H1 (cell line): ENCODE measurements at regions not wholly inside any gene's neighbourhood (a gene's known extent, or its start where the extent isn't known, plus 50 kb on each side); places are given as distances from the start of the nearest gene placed in this dataset.

ENCODE experiments used
- CTCF ChIA-PET: fragments of 300-600 bp; sonication (Branson Sonifier 250); formaldehyde crosslinking; loops from one replicate; lab custom pipeline; 2021; ENCODE audit not compliant: partially characterized antibody; lab: Charles Lee
- POLR2A ChIA-PET: fragments of 300-600 bp; sonication (Branson Sonifier 250); formaldehyde crosslinking; loops from one replicate; lab custom pipeline; 2021; ENCODE audit warnings: inconsistent platforms; ENCODE audit not compliant: partially characterized antibody; lab: Charles Lee
- DNase-seq, 2 experiments: peaks; one replicate each; pipeline versions ENCODE4 v3.0.0 to v3.0.0-alpha.2; 2010 to 2022; ENCODE audit warnings: low spot score in 2 of 2, low read depth in 1 of 2, mixed read lengths in 1 of 2
- FAIRE-seq: peaks from 2 replicates; lab custom pipeline; 2011; peaks lifted over from hg19 to GRCh38; lab: Jason Lieb, UNC
- H2AFZ ChIP-seq: 2 replicates; pipeline ENCODE4 v1.8.1; 2012; ENCODE audit warnings: low read length, inconsistent platforms
- H2AK5ac ChIP-seq: 2 replicates; pipeline ENCODE4 v1.6.1; 2013; ENCODE audit warnings: low read depth, low read length
- H2BK120ac ChIP-seq: replicated peaks from 2 replicates; pipeline ENCODE3; 2013; ENCODE audit warnings: low read depth, low read length, inconsistent platforms
- H2BK12ac ChIP-seq: 2 replicates; pipeline ENCODE4 v1.6.1; 2013; ENCODE audit warnings: low read depth, low read length
- H2BK15ac ChIP-seq: 2 replicates; pipeline ENCODE4 v1.6.1; 2013; ENCODE audit warnings: low read length
- H2BK20ac ChIP-seq: 2 replicates; pipeline ENCODE4 v1.6.1; 2013; ENCODE audit warnings: low read length
- H2BK5ac ChIP-seq: 2 replicates; pipeline ENCODE4 v1.6.1; 2013; ENCODE audit warnings: low read depth, low read length
- H3K14ac ChIP-seq: 2 replicates; pipeline ENCODE4 v1.6.1; 2013; ENCODE audit warnings: inconsistent platforms; ENCODE audit not compliant: insufficient read length
- H3K18ac ChIP-seq: 2 replicates; pipeline ENCODE4 v1.6.1; 2013; ENCODE audit warnings: low read length; ENCODE audit errors: extremely low read depth
- H3K23ac ChIP-seq: 2 replicates; pipeline ENCODE4 v1.6.1; 2013; ENCODE audit warnings: inconsistent platforms; ENCODE audit not compliant: insufficient read length
- H3K23me2 ChIP-seq: 2 replicates; pipeline ENCODE4 v1.6.1; 2013; ENCODE audit warnings: low read depth, low read length
- H3K27ac ChIP-seq: 2 replicates; pipeline ENCODE4 v1.6.1; 2011; ENCODE audit warnings: low read depth, low read length, inconsistent platforms
- H3K27me3 ChIP-seq, 4 experiments: replicated peaks in 1 of 4; 1 replicate in 1 of 4; 2 replicates in 3 of 4; pipeline versions ENCODE4 v1.6.1 to v1.8.1; 2011 to 2013; ENCODE audit warnings: low read length in 3 of 4, mild to moderate bottlenecking in 3 of 4, inconsistent platforms in 2 of 4, mixed read lengths in 2 of 4, moderate library complexity in 1 of 4; ENCODE audit not compliant: control insufficient read depth in 3 of 4, insufficient read depth in 3 of 4; ENCODE audit errors: extremely low read depth in 1 of 4
- H3K36me3 ChIP-seq, 4 experiments: 2 replicates each; pipeline versions ENCODE4 v1.6.1 to v1.8.1; 2011 to 2013; ENCODE audit warnings: mild to moderate bottlenecking in 4 of 4, low read length in 3 of 4, moderate library complexity in 2 of 4, control low read depth in 1 of 4, inconsistent platforms in 1 of 4; ENCODE audit not compliant: insufficient read depth in 4 of 4, control insufficient read depth in 2 of 4
- H3K4ac ChIP-seq: replicated peaks from 2 replicates; pipeline ENCODE3; 2013; ENCODE audit warnings: low read length, low read depth, mixed read lengths, inconsistent platforms; ENCODE audit not compliant: insufficient read length
- H3K4me1 ChIP-seq, 4 experiments: replicated peaks in 1 of 4; 1 replicate in 1 of 4; 2 replicates in 3 of 4; pipeline versions ENCODE4 v1.6.1 to v1.8.1; 2011 to 2013; ENCODE audit warnings: low read length in 3 of 4, inconsistent platforms in 2 of 4, mixed read lengths in 1 of 4; ENCODE audit not compliant: insufficient read depth in 4 of 4, control insufficient read depth in 3 of 4
- H3K4me2 ChIP-seq, 2 experiments: 2 replicates each; pipeline versions ENCODE4 v1.6.1 to v1.8.1; 2011 to 2013; ENCODE audit warnings: low read depth in 2 of 2, low read length in 2 of 2, control low read depth in 1 of 2, inconsistent platforms in 1 of 2, mild to moderate bottlenecking in 1 of 2; ENCODE audit not compliant: insufficient read depth in 1 of 2
- H3K4me3 ChIP-seq, 4 experiments: fragments of 200-600, 300-600 bp in 1 of 4; sonication (generic), shearing (Covaris generic), sonication (Bioruptor Twin) in 1 of 4; 2 replicates each; pipeline versions ENCODE4 v1.5.1 to v1.8.1; 2011 to 2016; ENCODE audit warnings: low read length in 4 of 4, low read depth in 3 of 4, control low read depth in 2 of 4, inconsistent platforms in 2 of 4, mild to moderate bottlenecking in 2 of 4, mixed read lengths in 1 of 4, moderate library complexity in 1 of 4; ENCODE audit not compliant: insufficient read depth in 2 of 4; ENCODE audit errors: extremely low read depth in 1 of 4
- H3K56ac ChIP-seq: replicated peaks from 2 replicates; pipeline ENCODE3; 2013; ENCODE audit warnings: low read depth, mild to moderate bottlenecking, mixed read lengths, low read length, inconsistent platforms; ENCODE audit not compliant: insufficient read length
- H3K79me1 ChIP-seq: 2 replicates; pipeline ENCODE4 v1.6.1; 2013; ENCODE audit warnings: low read depth, low read length, control low read depth
- H3K79me2 ChIP-seq, 2 experiments: 2 replicates each; pipeline versions ENCODE4 v1.6.1 to v1.8.1; 2012 to 2013; ENCODE audit warnings: low read length in 2 of 2, mild to moderate bottlenecking in 2 of 2, inconsistent platforms in 1 of 2; ENCODE audit not compliant: insufficient read depth in 2 of 2, control insufficient read depth in 1 of 2
- H3K9ac ChIP-seq, 4 experiments: replicated peaks in 1 of 4; 1 replicate in 1 of 4; 2 replicates in 3 of 4; pipeline versions ENCODE4 v1.6.1 to v1.8.1; 2011 to 2013; ENCODE audit warnings: low read depth in 3 of 4, low read length in 3 of 4, control low read depth in 2 of 4, mild to moderate bottlenecking in 2 of 4, moderate library complexity in 2 of 4, inconsistent platforms in 1 of 4; ENCODE audit errors: extremely low read depth in 1 of 4
- H3K9me3 ChIP-seq, 2 experiments: 2 replicates each; pipeline versions ENCODE4 v1.6.1 to v1.8.1; 2012 to 2013; ENCODE audit warnings: mild to moderate bottlenecking in 2 of 2, moderate library complexity in 2 of 2, control low read depth in 1 of 2, inconsistent platforms in 1 of 2, low read depth in 1 of 2, low read length in 1 of 2, mixed read lengths in 1 of 2; ENCODE audit not compliant: insufficient read depth in 2 of 2
- H4K20me1 ChIP-seq, 2 experiments: replicated peaks in 1 of 2; 2 replicates each; pipeline versions ENCODE3 to v1.8.1; 2011 to 2013; ENCODE audit warnings: inconsistent platforms in 2 of 2, low read length in 2 of 2, mild to moderate bottlenecking in 1 of 2; ENCODE audit not compliant: insufficient read depth in 2 of 2, control insufficient read depth in 1 of 2
- H4K5ac ChIP-seq: 2 replicates; pipeline ENCODE4 v1.6.1; 2013; ENCODE audit warnings: low read length, low read depth, mixed read lengths, inconsistent platforms; ENCODE audit not compliant: insufficient read length
- H4K8ac ChIP-seq: 2 replicates; pipeline ENCODE4 v1.8.0; 2013; ENCODE audit warnings: mild to moderate bottlenecking, moderate library complexity, low read length, inconsistent platforms; ENCODE audit not compliant: insufficient read depth; ENCODE audit errors: extremely low read depth
- H4K91ac ChIP-seq: replicated peaks from 2 replicates; pipeline ENCODE3; 2013; ENCODE audit warnings: low read length, mixed read lengths, inconsistent platforms; ENCODE audit not compliant: insufficient read length
- ATF2 ChIP-seq: IDR thresholded peaks from 2 replicates; pipeline ENCODE4 v1.6.1; 2012; ENCODE audit warnings: low read length, inconsistent platforms
- JUND ChIP-seq: IDR thresholded peaks from 2 replicates; pipeline ENCODE4 v1.6.1; 2011; ENCODE audit warnings: mild to moderate bottlenecking, improper control_type of control experiment, low read length
- ZNF274 ChIP-seq: IDR thresholded peaks from 2 replicates; pipeline ENCODE4 v1.7.0; 2012; ENCODE audit warnings: low read length, borderline replicate concordance; ENCODE audit errors: extremely low read depth
- WGBS, 2 experiments: shearing (Covaris generic) in 1 of 2; methylation state at CpG; one replicate each; pipeline versions ENCODE4 v1.1.6 to v1.1.7; 2013 to 2015; ENCODE audit warnings: low lambda C conversion rate in 2 of 2, mixed read lengths in 2 of 2, inconsistent platforms in 1 of 2, low coverage in 1 of 2, missing lambda C conversion rate in 1 of 2; ENCODE audit not compliant: insufficient replicate concordance in 2 of 2, insufficient coverage in 1 of 2, insufficient read length in 1 of 2; ENCODE audit errors: extremely low coverage in 1 of 2, missing lambda C conversion rate in 1 of 2; 5-methylcytosine and 5-hydroxymethylcytosine counted together

- FAIRE-seq: no peak
- Histone ChIP-seq H3K9ac (no peak overlapping the region), H4K20me1 (no peaks in the 10 kb centered on the region), H2BK5ac (no peak overlapping the region), H3K4me1 (no peaks in the 10 kb centered on the region), H3K36me3 (no peaks in the 10 kb centered on the region), H2BK15ac (no peak overlapping the region), H3K23me2 (no peaks in the 10 kb centered on the region), H3K4ac (no peak overlapping the region), H3K27ac (no peak overlapping the region), H3K23ac (no peak overlapping the region), H2BK120ac (no peak overlapping the region), H2AK5ac (no peak overlapping the region), H3K27me3 (no peaks in the 10 kb centered on the region), H2AFZ (no peak overlapping the region), H3K4me2 (no peak overlapping the region), H4K5ac (no peak overlapping the region), H4K8ac (no peak overlapping the region), H3K79me2 (no peaks in the 10 kb centered on the region), H3K56ac (no peak overlapping the region), H3K4me3 (no peak overlapping the region), H3K14ac (no peak overlapping the region), H3K18ac (no peak overlapping the region), H3K9me3 (peaks cover 18 to 27% of the 10 kb centered on the region in 2 experiments; a peak in 2 of 4 replicates), H2BK20ac (no peak overlapping the region), H4K91ac (no peak overlapping the region), H2BK12ac (no peak overlapping the region), H3K79me1 (no peaks in the 10 kb centered on the region)
- POLR2A ChIA-PET: no interaction called here
- 89% methylated on average over 1 of the region's 1 CpG; no CpG with 5 or more reads in 1 of the 2 experiments for WGBS, 2 experiments
- CTCF ChIA-PET: interaction anchor here (1.2 kb wide), 1 partner anchor 16 kb away, joined by 5 read pairs; no protein-coding TSS in a partner anchor
- no peak for DNase-seq
- TF ChIP-seq ZNF274: no peak
- TF ChIP-seq ATF2: no peak
- no peak for TF ChIP-seq JUND
Measured at GRCh38 chr10:10946081-10946480, 71.6 kb upstream of the CELF2 start.
